HG02759 (cell line): ENCODE measurements at regions not wholly inside any gene's neighbourhood (a gene's known extent, or its start where the extent isn't known, plus 50 kb on each side); places are given as distances from the start of the nearest gene placed in this dataset.
"Not testable (repeated sequence)": the region's sequence is repeated elsewhere in the genome, so short reads cannot be mapped to it uniquely, and the experiment has no call there.

Source experiments
- ATAC-seq: cut with Tn5 transposase; IDR thresholded peaks from one replicate; pipeline ENCODE4 v1.9.1; 2021; ENCODE audit warnings: mild to moderate bottlenecking, moderate library complexity; ENCODE audit not compliant: unreplicated experiment

- not testable (repeated sequence) for ATAC-seq
These were observed 173.9 kb upstream of the C1orf87 start for GRCh38 chr1:60247467-60247866.

- ATAC-seq, result no peak
These were observed 171.8 kb upstream of the C1orf87 start for GRCh38 chr1:60245324-60245723.

DNA sequence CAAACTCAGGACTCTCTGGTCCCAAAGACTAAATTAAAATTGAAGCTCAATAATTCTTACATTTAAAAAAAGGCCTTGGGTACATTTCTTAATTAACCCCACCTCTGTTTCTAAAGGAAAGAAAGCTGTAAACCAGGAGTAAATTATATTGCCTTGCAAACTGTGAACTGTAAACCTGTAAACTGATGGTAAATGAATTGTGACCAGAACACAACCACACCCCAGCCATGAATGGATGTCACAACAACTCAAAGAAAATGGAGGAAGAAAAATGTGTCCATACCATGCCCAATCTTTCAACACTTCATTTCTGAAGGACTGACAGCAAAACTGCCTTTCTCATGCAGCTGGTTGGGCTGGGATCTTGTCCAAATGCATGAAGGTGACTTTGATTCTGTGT lies 171.3 kb upstream of the C1orf87 start:
- no peak for ATAC-seq

DNA sequence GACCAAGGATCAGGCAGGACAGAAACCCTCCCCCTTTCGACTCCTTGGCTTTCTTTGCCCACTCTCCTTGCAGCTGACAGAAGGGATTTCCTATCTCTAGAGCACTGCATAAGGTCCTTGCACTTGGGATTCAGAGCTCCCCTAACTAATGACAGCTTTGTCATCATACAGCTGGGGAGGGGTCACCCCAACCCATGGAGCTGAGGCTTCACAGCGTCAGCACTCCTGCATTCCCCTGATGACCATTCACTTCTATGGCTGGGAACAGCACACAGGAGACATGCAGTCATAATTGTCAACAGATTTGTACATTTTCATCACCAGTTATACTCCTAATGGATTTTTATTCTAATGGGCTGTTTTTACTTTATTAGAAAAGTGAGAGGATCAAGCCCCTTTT lies 161.7 kb upstream of the C1orf87 start:
- no peak for ATAC-seq

DNA sequence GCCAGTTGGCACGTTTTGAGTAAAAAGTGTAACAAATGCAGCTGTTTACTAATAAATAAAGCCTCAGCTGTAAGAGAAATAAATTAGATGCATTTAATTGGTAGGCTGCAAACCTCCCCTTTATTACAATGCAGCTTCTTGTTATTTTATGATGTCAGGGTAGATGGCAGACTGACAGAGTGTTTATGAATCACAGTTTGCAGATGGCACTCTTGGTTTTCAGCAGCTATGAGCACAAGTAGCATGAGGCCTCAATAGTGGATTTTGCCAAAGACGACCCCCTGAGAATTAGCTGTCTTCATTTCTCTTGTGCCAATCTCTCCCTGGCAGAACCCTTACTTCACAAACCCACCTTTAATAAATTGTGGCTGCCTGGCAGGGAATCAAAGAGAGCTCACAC lies 161.2 kb upstream of the C1orf87 start:
- ATAC-seq, result no peak

- ATAC-seq, result no peak
These were observed 156.3 kb upstream of the C1orf87 start for GRCh38 chr1:60229821-60230220.

- no peak for ATAC-seq
These were observed 154.5 kb upstream of the C1orf87 start for GRCh38 chr1:60228041-60228491.

- no peak for ATAC-seq
These were observed 154.0 kb upstream of the C1orf87 start for GRCh38 chr1:60227601-60228000.

GRCh38 chr1:60225486-60225885 lies 151.9 kb upstream of the C1orf87 start:
- no peak for ATAC-seq

DNA sequence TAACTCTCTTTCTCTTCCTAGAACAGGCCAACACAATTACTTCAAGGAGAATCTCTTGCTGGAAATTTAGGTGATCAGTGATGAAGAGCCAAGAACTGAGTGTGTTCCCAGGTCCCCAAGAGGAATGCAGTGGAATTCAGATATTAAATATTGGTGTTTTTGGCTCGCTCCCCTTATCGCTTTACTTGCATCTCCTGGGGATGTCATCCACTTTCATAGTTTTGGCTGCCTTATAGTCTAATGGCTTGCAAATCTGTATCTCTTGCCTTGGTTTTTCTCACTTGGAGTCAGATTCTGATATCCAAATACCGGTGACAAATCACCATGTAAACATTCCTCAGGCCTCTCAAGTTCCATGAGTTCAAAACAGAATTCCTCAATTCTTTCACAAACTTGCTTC lies 151.0 kb upstream of the C1orf87 start:
- no peak for ATAC-seq

GRCh38 chr1:60223158-60223557 lies 149.6 kb upstream of the C1orf87 start:
- no peak for ATAC-seq

DNA sequence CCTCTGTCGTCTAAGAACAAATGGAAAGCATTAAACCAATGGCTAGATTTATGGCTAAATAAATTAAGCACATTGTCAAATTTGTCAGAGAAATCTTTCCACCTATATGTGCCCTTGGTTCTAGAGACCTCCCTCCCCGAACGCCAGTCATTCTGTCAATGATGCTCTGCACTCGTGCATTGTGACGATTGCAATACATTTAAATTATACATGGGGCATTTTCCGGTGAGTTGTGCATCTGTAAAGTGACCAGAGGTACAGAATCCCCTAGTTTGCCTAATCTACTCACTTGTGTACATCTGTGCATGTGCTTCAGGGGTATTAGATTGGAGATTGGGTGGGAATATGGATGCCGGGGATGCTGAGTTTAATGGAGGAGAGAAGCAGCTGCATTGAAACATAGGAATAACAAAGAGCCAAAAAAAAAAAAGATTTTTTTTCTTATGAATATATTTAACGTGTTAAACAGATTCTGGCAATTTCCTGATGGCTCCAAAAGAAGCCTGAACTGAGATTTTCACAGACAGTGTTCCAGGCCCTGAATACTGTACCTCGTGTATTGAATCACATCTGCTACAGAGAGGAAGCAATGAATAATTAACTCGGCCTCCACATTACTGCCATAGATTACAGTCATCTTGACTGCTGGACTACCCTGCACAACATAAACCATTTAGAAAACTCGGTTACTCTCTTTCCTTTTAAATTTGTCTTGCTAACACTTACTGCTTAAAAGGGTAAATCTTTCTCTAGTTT lies 149.0 kb upstream of the C1orf87 start:
- ATAC-seq, result no peak

- ATAC-seq, result no peak
These were observed 139.7 kb upstream of the C1orf87 start for GRCh38 chr1:60213253-60213652.

- ATAC-seq, result no peak
These were observed 122.5 kb upstream of the C1orf87 start for GRCh38 chr1:60196026-60196425.

GRCh38 chr1:60185684-60186083 lies 112.1 kb upstream of the C1orf87 start:
- ATAC-seq, result no peak

GRCh38 chr1:60184521-60184920 lies 111.0 kb upstream of the C1orf87 start:
- no peak for ATAC-seq

DNA sequence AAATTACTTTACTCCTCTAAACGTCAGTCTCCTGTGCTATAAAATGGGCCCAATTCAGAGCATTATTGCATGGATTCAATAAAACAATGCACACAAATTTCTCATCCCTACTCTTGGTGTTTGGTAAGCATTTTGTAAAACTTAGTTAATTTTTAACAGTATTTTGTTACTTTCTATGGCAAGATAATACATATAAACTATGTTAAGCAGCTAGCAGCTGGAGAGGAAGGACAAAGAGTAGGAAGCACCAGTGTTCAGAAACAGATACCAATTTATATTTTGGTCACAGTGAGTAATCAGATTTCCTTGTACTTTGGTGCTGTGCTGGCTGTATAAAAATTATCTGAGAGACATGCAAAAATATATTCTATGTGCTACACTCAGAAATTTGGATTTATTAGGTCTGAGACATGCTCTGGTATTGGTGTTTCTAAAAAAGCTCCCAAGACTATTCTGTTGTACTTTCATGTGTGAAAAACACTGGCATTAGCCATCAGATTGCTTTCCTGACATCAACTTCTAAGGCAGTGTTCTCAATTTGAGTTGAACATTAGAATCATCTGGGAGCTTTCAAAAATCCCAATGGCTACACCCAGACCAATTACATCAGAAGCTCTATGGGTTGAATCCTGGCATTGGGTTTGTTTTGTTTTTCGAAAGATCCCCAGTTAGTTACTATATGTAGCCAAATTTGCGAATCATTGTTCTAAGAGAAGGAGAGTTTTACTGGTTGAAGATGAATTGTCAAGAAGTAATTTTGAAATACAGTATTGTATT lies 100.3 kb upstream of the C1orf87 start:
- no peak for ATAC-seq

- ATAC-seq, result no peak
These were observed 99.4 kb upstream of the C1orf87 start for GRCh38 chr1:60173006-60173405.

DNA sequence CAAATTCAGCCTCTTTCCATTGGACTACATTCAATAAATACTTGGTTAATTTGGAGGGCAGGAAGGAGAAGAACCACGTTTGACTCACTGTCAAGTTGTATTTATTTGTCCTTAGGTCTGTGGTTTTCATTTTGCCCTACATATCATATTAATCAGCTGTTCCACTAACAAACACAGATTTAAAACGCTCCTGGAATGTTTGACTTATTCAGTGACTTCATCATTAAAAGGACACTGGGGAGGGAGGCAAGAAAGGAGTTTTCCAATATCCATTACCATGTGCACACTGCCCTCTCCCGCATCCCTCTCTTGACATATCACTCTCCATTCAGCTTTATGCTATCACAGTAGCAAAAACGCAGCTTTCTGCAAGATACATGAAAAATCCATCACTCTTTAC lies 98.2 kb upstream of the C1orf87 start:
- no peak for ATAC-seq

GRCh38 chr1:60170709-60171108 lies 97.1 kb upstream of the C1orf87 start:
- ATAC-seq, result no peak

DNA sequence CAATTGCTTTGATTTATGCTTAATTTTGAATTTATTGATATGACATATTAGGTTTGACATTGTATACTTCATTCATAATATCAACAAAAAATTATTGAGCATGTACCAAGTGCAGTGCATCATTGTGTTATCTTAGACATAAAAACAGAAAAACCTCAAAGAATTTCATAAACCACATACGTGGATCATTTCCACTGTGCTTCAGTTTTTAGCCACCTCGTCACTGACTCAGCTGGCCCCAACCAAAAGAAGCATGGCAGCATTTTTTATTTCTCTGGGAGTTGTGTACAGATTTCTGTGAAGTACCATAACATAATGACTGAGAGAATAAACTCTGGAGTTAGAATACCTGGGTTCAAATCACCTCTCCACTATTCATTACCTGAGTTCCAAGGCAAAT lies 95.6 kb upstream of the C1orf87 start:
- ATAC-seq, result no peak

GRCh38 chr1:60162936-60163335 lies 89.4 kb upstream of the C1orf87 start:
- no peak for ATAC-seq
